ENCODE measurements at regions not wholly inside any gene's neighbourhood (a gene's known extent, or its start where the extent isn't known, plus 50 kb on each side); places are given as distances from the start of the nearest gene placed in this dataset.

DNA sequence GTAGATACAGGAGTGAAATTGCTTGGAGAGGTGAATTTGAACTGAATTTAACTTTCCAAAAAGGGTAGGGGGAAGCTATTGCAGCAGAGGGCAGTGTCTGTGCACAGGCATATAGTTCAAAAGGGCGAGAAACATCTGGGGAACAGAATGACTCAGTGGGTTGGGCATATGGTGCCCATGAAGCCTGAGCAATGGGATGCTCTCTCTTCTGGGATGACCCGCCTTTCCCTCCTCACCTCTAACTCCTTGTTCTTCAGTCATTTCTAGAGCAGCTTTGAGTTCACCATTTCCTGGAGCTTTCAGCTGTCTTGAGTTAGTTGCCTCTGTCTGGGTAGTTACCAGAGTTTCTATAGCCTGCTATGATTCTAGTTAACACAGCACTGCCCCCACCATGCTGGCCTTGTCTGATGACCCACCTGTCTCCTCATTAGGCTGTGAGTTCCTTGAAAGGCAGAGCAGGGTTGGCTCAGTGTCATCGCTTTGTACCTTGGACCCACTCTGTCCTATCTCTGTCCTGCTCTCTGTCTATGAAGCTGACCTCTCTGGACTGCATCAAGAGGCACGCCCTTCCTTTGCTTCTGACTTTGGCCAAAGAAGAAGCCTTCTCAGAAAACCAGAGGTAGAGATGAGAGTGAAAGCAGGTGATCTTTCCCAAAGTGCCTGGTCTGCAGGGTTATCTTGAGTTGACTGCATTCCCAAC lies 299.6 kb upstream of the KLF4 start:
- intact Hi-C loops (cut with DNase I): no loop called here
- H3K9me3 ChIP-seq: no peaks in the 10 kb centered on the region
- 100% methylated on average over 4 of the region's 4 CpGs for WGBS

DNA sequence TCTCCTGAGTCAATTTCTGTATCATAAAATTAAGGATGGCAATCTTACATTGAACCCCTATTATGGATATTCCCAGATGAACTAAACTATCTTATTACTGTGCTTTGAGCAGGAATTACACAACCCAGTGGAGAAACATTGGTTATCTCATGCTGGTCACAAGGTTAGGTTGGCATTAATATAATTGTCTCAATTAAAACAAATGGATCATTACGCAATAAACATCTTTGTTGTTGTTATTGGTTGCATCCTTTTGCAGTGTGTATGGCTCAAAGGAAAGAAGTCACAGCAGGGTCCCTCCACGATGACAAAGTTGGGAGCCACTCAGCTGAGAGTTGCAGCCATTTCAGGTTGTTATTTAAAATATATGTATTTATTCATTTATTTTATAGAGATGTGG lies 297.0 kb upstream of the KLF4 start:
- 93% methylated on average over 2 of the region's 2 CpGs for WGBS
- intact Hi-C loops (cut with DNase I): no loop called here

More for the DNA sequence above, 299.6 kb upstream of the KLF4 start:
- Histone ChIP-seq H3K27me3 (no peaks in the 10 kb centered on the region), H3K4me3 (no peak overlapping the region), H3K27ac (replicated peaks in 1 of 4) (no peak overlapping the region), H3K4me1 (peaks cover 0 to 7% (median 4%) of the 10 kb centered on the region in 4 donors), H3K36me3 (no peaks in the 10 kb centered on the region)
- no peak for TF ChIP-seq POLR2AphosphoS5 (IDR thresholded peaks at IDR 0.05)
- no peak for TF ChIP-seq EP300 (IDR thresholded peaks at IDR 0.05)
- TF ChIP-seq POLR2A (IDR thresholded peaks at IDR 0.05; ENCODE audit: low read depth): no peak
- TF ChIP-seq, protein P1, sequence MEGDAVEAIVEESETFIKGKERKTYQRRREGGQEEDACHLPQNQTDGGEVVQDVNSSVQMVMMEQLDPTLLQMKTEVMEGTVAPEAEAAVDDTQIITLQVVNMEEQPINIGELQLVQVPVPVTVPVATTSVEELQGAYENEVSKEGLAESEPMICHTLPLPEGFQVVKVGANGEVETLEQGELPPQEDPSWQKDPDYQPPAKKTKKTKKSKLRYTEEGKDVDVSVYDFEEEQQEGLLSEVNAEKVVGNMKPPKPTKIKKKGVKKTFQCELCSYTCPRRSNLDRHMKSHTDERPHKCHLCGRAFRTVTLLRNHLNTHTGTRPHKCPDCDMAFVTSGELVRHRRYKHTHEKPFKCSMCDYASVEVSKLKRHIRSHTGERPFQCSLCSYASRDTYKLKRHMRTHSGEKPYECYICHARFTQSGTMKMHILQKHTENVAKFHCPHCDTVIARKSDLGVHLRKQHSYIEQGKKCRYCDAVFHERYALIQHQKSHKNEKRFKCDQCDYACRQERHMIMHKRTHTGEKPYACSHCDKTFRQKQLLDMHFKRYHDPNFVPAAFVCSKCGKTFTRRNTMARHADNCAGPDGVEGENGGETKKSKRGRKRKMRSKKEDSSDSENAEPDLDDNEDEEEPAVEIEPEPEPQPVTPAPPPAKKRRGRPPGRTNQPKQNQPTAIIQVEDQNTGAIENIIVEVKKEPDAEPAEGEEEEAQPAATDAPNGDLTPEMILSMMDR (IDR thresholded peaks at IDR 0.05): no peak
- no peak for DNase-seq (ENCODE audit: extremely low spot score)

DNA sequence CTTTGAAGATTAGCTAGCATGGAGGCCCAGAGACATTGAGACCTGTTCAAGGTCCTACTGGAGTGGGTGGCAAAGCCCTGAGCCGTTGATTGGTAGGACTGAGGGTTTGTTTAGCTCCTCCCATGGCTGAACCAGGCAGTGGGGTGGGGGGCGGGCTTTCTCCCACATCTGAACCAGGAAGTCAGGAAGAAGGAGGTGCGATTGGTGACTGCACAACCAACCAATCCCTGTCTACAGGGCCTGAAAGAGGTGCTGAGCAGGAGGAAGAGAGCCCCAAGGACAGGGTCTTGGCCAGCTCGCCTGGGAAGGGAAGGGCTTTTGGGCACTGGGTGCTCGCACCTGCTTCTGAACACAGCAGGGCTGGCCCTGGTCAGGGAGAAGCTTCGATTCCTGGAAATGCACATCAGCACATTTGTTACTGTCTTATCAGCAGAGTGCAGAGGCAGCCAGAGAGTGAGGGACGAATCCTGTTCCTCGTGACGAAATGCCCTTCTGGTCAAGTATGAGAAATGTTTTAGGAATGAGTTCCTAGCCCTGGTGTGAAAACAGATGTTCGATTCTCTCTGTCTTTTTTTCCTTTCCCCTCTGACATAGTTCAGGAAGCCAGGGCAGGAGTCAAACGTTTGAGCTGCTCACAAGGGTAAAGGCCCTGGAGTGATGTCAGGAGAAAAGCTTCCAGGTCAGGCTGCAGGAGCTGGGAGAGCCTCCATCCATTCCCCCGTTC lies 294.8 kb upstream of the KLF4 start:
- DNase-seq (ENCODE audit: extremely low spot score): no peak
- TF ChIP-seq EP300 (IDR thresholded peaks at IDR 0.05) (no peak), POLR2AphosphoS5 (IDR thresholded peaks at IDR 0.05) (peak; percentile 6 to 22)
- WGBS: 53% methylated on average over 10 of the region's 12 CpGs
- H3K27me3 ChIP-seq: no peaks in the 10 kb centered on the region
- no peak overlapping the region for H3K4me3 ChIP-seq
- H3K4me1 ChIP-seq: peaks cover 0 to 13% (median 4%) of the 10 kb centered on the region in 4 donors
- intact Hi-C loops (cut with DNase I): no loop called here
- H3K27ac ChIP-seq (replicated peaks in 1 of 4): peak overlapping the region in 1 of 4 donors; percentile 16
- H3K9me3 ChIP-seq: no peaks in the 10 kb centered on the region
- no peaks in the 10 kb centered on the region for H3K36me3 ChIP-seq

More for the DNA sequence above, 297.0 kb upstream of the KLF4 start:
- H3K4me1 ChIP-seq: peaks cover 0 to 13% (median 4%) of the 10 kb centered on the region in 4 donors
- H3K27ac ChIP-seq (replicated peaks in 1 of 4): no peak overlapping the region
- no peaks in the 10 kb centered on the region for H3K36me3 ChIP-seq
- no peak for DNase-seq (ENCODE audit: extremely low spot score)
- H3K27me3 ChIP-seq: no peaks in the 10 kb centered on the region
- TF ChIP-seq POLR2A (IDR thresholded peaks at IDR 0.05; ENCODE audit: low read depth): no peak
- TF ChIP-seq, protein P1 (IDR thresholded peaks at IDR 0.05): no peak
- no peak for TF ChIP-seq EP300 (IDR thresholded peaks at IDR 0.05)
- TF ChIP-seq POLR2AphosphoS5 (IDR thresholded peaks at IDR 0.05): no peak
- H3K4me3 ChIP-seq: no peak overlapping the region
- H3K9me3 ChIP-seq: no peaks in the 10 kb centered on the region

DNA sequence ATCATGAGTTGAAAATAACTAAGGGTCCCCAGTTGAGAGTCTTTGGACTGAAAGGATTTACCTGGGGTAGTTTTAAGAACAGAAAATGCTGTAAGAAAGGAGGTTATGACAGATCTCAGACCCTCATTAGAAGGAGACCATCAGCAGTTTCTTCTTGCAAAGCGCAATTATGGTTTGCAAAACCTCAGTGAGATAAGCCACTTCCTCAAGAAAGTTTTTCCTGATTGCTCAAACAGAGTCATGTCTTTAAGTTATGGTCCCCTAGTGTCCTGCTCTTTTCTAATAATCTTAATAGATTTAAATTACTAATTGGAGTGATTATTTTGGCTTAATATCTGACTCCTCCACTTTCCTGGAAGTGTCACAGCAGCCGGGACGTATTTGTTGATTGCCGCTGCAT lies 293.2 kb upstream of the KLF4 start:
- no peak overlapping the region for H3K27ac ChIP-seq (replicated peaks in 1 of 4)
- no peaks in the 10 kb centered on the region for H3K27me3 ChIP-seq
- TF ChIP-seq, protein P1 (IDR thresholded peaks at IDR 0.05): no peak
- TF ChIP-seq EP300 (IDR thresholded peaks at IDR 0.05): no peak
- TF ChIP-seq POLR2AphosphoS5 (IDR thresholded peaks at IDR 0.05): no peak
- no peak for TF ChIP-seq POLR2A (IDR thresholded peaks at IDR 0.05; ENCODE audit: low read depth)
- H3K4me1 ChIP-seq: peaks cover 0 to 13% (median 4%) of the 10 kb centered on the region in 4 donors
- 85% methylated on average over 4 of the region's 4 CpGs for WGBS
- no peak for DNase-seq (ENCODE audit: extremely low spot score)
- H3K36me3 ChIP-seq: no peaks in the 10 kb centered on the region
- intact Hi-C loops (cut with DNase I): no loop called here
- H3K9me3 ChIP-seq: no peaks in the 10 kb centered on the region
- H3K4me3 ChIP-seq: no peak overlapping the region

DNA sequence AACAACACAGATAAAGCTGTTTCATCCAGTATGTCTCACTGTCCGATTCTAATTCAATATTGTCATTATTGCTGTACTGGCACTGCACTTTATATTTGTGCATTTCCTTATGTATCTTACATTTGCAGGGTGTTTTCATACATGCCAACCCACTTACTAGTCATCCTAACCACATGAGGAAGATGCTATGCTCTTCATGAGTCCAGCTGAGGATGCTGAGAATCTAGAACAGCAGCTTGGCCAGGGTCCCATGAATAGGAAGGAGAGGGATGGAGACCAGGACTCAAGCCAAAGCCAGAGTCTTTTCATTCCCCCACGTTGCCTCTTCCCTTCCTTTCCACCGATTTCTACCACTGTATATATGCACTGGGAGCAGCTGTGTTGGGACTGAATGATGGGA lies 292.8 kb upstream of the KLF4 start:
- DNase-seq (ENCODE audit: extremely low spot score): no peak
- Histone ChIP-seq H3K4me3 (no peak overlapping the region), H3K4me1 (peaks cover 0 to 13% (median 4%) of the 10 kb centered on the region in 4 donors), H3K27me3 (no peaks in the 10 kb centered on the region), H3K27ac (replicated peaks in 1 of 4) (no peak overlapping the region), H3K9me3 (no peaks in the 10 kb centered on the region), H3K36me3 (no peaks in the 10 kb centered on the region)
- 47% methylated on average over 3 of the region's 3 CpGs for WGBS
- intact Hi-C loops (cut with DNase I): no loop called here
- no peak for TF ChIP-seq POLR2AphosphoS5 (IDR thresholded peaks at IDR 0.05)
- TF ChIP-seq EP300 (IDR thresholded peaks at IDR 0.05): no peak
- no peak for TF ChIP-seq POLR2A (IDR thresholded peaks at IDR 0.05; ENCODE audit: low read depth)
- TF ChIP-seq, protein P1 (IDR thresholded peaks at IDR 0.05): no peak
